Neural crest cell (in vitro differentiated cells): ENCODE measurements at regions not wholly inside any gene's neighbourhood (a gene's known extent, or its start where the extent isn't known, plus 50 kb on each side); places are given as distances from the start of the nearest gene placed in this dataset.

Experiments used
- DNase-seq: peaks from one replicate; pipeline ENCODE4 v3.0.0; 2021; ENCODE audit warnings: low read depth, mixed read lengths, low spot score
- H3K27ac Mint-ChIP-seq: one replicate; pipeline ENCODE4 v1.8.0; 2021; ENCODE audit warnings: mild to moderate bottlenecking, mixed read lengths; ENCODE audit not compliant: unreplicated experiment
- H3K27me3 Mint-ChIP-seq: 2 replicates; pipeline ENCODE4 v1.8.0; 2021; ENCODE audit warnings: low read depth, mild to moderate bottlenecking, mixed read lengths
- H3K36me3 Mint-ChIP-seq: 2 replicates; pipeline ENCODE4 v1.8.0; 2021; ENCODE audit warnings: low read depth, mild to moderate bottlenecking, mixed read lengths
- H3K4me1 Mint-ChIP-seq: 2 replicates; pipeline ENCODE4 v1.8.0; 2021; ENCODE audit warnings: mixed read lengths
- H3K4me3 Mint-ChIP-seq: one replicate; pipeline ENCODE4 v1.8.0; 2021; ENCODE audit warnings: mild to moderate bottlenecking, mixed read lengths
- H3K9me3 Mint-ChIP-seq: 2 replicates; pipeline ENCODE4 v1.8.0; 2021; ENCODE audit warnings: mixed read lengths
- TF ChIP-seq, protein P1 (sequence below): fragments of 200-600 bp; sonication (generic); conservative IDR thresholded peaks from 2 replicates; pipeline ENCODE4 v1.5.0; 2021; ENCODE audit warnings: antibody characterized with exemption, mild to moderate bottlenecking

DNA sequence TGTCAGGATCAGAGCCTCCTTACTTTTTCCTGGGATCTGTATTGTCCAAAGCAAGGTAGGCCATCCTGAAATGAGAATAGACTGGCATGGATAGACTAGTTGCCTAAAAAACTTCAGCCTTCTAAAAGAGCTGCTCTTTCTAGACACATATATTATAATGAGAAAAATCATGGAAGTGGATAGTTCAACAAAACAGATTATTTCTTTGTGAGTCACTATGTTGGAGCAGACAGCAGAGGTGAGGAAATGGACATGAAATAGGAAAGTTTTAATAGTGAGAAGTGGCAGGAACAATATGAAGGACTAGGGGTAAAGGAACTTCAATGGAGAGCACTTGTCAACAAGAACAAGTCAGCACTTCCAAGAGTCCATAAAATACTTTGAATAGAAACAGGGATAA, 101.9 kb upstream of the ANO3 start:
- Mint-ChIP-seq H3K9me3 (peaks cover 2% of the 10 kb centered on the region), H3K4me3 (no peak overlapping the region), H3K36me3 (no peaks in the 10 kb centered on the region), H3K27me3 (no peaks in the 10 kb centered on the region), H3K27ac (no peak overlapping the region), H3K4me1 (no peaks in the 10 kb centered on the region)
- TF ChIP-seq, protein P1, sequence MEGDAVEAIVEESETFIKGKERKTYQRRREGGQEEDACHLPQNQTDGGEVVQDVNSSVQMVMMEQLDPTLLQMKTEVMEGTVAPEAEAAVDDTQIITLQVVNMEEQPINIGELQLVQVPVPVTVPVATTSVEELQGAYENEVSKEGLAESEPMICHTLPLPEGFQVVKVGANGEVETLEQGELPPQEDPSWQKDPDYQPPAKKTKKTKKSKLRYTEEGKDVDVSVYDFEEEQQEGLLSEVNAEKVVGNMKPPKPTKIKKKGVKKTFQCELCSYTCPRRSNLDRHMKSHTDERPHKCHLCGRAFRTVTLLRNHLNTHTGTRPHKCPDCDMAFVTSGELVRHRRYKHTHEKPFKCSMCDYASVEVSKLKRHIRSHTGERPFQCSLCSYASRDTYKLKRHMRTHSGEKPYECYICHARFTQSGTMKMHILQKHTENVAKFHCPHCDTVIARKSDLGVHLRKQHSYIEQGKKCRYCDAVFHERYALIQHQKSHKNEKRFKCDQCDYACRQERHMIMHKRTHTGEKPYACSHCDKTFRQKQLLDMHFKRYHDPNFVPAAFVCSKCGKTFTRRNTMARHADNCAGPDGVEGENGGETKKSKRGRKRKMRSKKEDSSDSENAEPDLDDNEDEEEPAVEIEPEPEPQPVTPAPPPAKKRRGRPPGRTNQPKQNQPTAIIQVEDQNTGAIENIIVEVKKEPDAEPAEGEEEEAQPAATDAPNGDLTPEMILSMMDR = no peak
- DNase-seq = no peak

DNA sequence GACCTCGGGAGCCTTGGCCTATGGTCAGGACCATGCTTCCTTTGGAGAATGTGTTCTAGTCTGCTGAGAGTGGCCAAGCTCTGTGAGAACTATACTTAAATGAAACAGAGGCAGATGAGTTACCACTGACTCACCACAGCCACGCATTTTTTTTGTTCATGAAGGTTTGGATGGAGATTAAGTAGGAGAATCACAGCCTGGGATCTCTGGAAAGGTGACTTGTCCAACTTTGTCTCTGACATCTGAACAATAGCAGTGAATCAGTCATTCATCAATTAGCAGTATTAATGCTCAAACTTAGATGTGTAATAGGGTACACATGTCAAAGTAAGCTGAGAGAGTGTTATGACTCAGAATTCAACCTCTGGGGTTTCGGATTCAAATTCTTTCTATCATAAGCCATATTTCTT, 100.7 kb upstream of the ANO3 start:
- Mint-ChIP-seq H3K9me3 (peaks cover 2% of the 10 kb centered on the region), H3K4me3 (no peak overlapping the region), H3K27ac (no peak overlapping the region), H3K4me1 (no peaks in the 10 kb centered on the region), H3K36me3 (no peaks in the 10 kb centered on the region), H3K27me3 (no peaks in the 10 kb centered on the region)
- DNase-seq = no peak
- TF ChIP-seq, protein P1 = no peak

DNA sequence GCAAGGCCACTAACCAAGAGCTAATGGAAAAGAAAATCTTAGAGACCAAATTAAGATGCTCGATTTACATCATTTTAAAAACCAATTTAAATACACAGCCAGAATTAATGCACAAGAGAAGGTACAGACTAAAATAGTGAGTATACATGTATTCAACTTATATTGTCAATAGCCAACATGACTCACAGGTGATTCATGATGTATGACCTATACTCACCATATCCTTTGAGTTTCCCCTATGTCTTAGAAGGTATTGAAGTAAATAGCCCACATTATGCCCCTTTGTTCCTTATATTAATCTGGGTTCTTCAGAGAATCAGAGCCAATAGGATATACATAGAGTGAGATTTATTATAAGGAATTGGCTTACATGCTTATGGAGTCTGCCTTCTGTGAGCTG, 97.5 kb upstream of the ANO3 start:
- H3K27me3 Mint-ChIP-seq = no peaks in the 10 kb centered on the region
- no peaks in the 10 kb centered on the region for H3K36me3 Mint-ChIP-seq
- H3K4me3 Mint-ChIP-seq = no peak overlapping the region
- TF ChIP-seq, protein P1 = no peak
- H3K9me3 Mint-ChIP-seq = peaks cover 2% of the 10 kb centered on the region
- H3K27ac Mint-ChIP-seq = no peak overlapping the region
- no peak for DNase-seq
- H3K4me1 Mint-ChIP-seq = no peaks in the 10 kb centered on the region

DNA sequence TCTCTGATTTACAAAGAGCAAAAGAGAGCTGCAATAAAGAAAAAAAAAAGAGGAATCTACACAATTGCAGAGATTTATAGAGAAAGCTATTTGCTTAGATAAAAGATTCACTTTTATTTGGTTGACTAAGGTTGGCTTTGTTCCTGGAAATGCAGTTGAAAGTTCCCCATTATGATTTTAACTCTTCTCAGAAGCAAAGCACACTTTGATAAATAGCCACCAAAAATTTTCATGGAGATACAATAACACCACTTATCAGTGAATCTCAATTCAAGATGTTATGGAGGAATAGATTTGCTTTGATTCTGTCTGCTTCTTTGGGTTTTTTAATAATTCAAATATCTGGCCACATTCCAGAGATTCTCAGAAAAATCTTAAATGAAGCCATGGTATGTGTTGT, 88.5 kb upstream of the ANO3 start:
- Mint-ChIP-seq H3K4me1 (no peaks in the 10 kb centered on the region), H3K9me3 (no peaks in the 10 kb centered on the region), H3K36me3 (peaks cover 3% of the 10 kb centered on the region), H3K4me3 (no peak overlapping the region), H3K27me3 (no peaks in the 10 kb centered on the region), H3K27ac (no peak overlapping the region)
- no peak for DNase-seq
- TF ChIP-seq, protein P1 = no peak

DNA sequence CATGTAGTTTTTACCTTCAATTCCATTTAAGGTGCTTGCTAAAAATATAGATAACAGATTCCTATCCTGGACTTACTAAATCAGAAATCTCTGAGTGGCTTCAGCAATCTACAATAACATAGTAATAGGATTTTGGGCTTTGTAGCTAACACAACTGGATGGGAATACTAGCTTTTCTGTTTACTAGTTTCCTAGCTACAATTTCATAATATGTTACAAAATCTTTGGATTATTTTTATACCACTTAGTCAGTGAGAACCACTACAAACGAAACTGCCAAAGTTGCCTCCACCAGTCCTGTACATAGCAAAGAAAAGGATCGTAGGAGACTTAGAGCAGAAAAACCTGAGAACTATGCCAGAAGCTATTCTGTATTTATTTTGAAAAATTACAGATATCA, 87.7 kb upstream of the ANO3 start:
- Mint-ChIP-seq H3K4me1 (no peaks in the 10 kb centered on the region), H3K9me3 (no peaks in the 10 kb centered on the region), H3K27ac (no peak overlapping the region), H3K36me3 (peaks cover 3% of the 10 kb centered on the region), H3K27me3 (no peaks in the 10 kb centered on the region), H3K4me3 (no peak overlapping the region)
- no peak for DNase-seq
- TF ChIP-seq, protein P1 = no peak

DNA sequence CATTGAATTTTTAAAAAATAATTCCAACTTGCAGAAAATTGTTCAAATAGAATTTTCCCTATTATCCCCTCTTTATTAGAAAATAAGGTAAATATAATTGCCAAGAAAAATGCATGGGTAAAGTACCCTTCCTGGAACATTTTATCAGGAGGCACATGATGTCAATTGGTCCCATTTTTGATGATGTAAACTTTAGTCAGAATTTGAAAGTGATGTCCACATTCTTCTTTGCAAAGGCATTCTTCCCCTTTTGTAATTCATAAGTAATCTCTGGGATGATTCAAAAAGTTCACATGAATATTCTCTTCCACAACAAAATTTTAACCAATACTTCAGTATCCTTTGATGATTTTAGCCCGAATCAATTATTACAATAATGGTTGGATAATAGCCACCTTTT, 86.9 kb upstream of the ANO3 start:
- TF ChIP-seq, protein P1 = no peak
- H3K27me3 Mint-ChIP-seq = no peaks in the 10 kb centered on the region
- DNase-seq = no peak
- no peaks in the 10 kb centered on the region for H3K9me3 Mint-ChIP-seq
- no peak overlapping the region for H3K27ac Mint-ChIP-seq
- peaks cover 3% of the 10 kb centered on the region for H3K36me3 Mint-ChIP-seq
- no peaks in the 10 kb centered on the region for H3K4me1 Mint-ChIP-seq
- H3K4me3 Mint-ChIP-seq = no peak overlapping the region
